HCEC 1CT (cell line): ENCODE measurements at regions not wholly inside any gene's neighbourhood (a gene's known extent, or its start where the extent isn't known, plus 50 kb on each side); places are given as distances from the start of the nearest gene placed in this dataset.

ENCODE experiments used
- DNase-seq: peaks from one replicate; pipeline ENCODE4 v3.0.0-alpha.2; 2017

GRCh38 chr17:55632893-55633292 lies 89.8 kb downstream of the TMEM100 start:
- DNase-seq = no peak

DNA sequence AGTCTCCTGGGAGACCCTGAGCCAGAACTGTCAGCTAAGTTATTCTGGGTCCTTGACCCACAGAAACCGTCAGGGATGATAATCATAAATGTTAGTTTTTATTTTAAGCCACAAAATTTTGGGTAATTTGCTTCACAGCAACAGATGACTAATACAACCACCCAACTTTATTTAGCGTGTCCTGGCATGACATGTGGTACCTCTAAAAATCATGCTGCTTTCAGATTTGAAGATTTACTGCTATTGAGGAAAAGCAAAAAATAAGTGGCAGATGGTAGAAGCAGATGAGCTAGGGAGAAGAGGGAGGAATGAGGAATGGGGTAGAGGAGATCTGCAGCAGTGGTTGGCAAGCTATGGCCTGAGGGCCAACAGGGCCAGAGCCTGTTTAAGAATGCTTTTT lies 90.4 kb downstream of the TMEM100 start:
- DNase-seq = no peak

- DNase-seq = no peak
These were observed 92.7 kb downstream of the TMEM100 start for GRCh38 chr17:55629995-55630394.

DNA sequence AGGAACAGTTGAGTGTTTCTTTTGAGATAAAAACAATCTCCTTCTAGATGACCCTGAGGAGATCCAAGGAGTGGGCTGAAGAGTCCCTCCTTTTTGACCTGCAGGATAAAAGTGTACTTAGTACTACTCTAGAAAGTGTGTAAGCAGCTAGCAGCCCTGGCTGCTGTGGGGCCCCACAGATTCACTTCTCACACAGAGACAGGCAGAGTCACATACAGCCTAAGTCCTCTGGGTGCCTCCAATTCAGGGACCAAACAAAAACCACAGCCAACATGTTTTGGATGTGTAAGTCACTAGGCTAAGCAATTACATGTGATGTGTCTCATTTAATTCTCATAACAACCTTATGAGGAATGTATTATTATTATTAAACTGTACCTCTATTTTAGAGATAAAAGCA lies 97.1 kb downstream of the TMEM100 start:
- DNase-seq = no peak

DNA sequence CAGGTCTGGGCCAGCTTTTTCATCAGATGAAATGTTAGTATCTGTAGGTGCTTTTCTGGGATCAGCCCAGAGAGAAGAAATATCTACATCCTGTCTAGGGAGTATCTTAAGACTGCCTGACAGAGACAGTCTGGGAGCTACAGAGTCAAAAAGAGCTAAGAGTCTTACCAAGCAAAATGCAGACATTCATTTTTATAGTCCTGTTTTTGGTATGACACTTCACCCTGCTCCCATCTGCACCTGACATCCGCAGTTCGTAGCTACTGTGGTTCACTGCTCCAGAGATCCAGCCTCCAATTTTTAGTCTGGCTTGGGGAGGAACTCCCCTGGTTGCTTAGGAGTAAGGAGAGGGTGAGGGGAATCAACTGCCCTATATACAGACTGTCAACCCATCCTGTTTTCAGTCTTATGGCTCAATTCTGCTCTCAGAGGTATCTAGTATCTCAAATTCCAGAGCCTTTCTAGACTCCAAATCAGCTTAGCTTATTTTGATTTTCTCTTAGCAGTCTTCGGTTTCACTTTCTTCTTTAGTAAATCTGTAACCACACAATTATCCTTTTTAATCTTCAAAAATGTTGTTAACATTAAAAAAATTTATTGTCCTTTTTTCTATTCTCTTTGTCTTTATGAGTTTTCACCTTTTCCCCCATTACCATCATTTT lies 97.8 kb downstream of the TMEM100 start:
- DNase-seq = no peak

GRCh38 chr17:55622547-55622946 lies 100.1 kb downstream of the TMEM100 start:
- DNase-seq = peak; percentile 6

DNA sequence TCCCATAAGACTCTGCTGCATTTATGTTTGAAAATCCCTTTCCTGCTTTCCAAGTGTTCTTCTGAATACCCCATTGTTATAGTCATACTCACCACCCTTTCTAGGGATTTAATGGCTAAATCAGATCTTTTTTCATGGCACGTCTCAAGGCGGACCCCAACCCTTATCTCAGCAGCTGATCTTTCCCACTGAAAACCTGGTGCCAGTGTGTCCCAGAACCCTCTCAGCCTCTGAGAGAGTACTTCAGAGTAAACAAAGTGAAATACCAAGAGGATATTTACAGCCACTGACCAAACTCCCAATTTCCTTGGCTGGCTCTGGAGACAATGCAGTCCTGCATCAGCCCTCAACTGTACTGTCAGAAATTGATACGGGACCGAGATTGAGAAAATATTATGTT lies 101.7 kb downstream of the TMEM100 start:
- no peak for DNase-seq

GRCh38 chr17:55620023-55620422 lies 102.6 kb downstream of the TMEM100 start:
- DNase-seq = no peak

DNA sequence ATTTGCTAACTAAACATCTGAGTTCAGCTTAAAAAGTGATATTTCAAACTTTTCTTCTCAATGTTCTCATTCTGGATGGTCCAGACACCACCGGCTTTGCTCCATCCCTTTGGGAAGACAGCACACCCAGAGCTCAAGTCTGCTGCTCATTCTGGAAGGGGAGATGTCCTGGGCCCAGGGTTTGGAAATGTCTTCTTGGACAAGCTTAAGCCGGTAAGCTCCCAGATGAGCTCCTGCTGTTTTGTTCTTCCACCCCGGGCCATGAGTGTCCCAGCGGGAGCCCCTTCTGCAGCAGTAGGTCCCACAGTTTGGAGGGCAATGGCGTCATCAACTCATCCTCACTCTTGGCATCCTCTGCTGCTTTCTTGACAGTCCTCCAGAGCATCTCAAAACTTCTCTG lies 105.2 kb downstream of the TMEM100 start:
- DNase-seq = no peak

DNA sequence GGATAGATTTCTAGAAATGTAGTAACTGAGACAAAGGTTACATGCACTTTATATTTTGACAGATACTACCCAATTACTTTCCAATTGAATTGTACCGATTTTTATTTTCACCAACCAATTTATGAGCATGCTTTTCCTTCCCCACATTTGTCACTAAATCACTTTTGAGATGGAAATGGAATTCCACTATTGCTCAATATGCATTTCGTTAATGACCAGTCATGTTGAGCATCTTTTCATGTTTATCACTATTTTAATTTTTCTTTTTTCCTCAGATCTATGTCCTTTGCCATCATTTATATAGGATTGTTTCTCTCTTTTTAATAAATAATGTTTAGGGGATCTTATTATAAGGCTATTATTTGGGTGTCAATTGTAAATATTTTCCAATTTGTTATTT lies 102.8 kb upstream of the SMIM36 start:
- DNase-seq = no peak

DNA sequence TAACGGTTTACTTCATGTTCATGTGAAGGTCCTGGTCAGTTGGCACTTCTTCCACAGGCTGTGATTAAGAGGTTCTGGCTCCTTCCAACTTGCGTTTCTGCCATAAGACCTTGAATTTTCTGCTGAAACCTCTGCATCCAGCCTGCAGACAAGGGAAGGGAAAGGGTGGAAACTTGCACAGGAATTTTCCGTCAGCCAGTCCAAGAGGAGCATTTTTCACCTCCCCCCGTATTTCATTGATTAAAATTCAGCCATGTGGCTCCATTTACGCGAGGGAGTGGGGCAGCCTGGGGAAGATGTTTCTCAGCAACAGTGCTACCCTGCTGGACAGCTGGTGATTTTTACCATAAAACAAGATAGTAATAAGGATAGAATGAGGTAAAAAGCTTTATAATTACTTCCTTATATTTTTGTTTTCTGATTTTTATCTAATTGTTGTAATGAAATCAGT lies 101.5 kb upstream of the SMIM36 start:
- DNase-seq = no peak

DNA sequence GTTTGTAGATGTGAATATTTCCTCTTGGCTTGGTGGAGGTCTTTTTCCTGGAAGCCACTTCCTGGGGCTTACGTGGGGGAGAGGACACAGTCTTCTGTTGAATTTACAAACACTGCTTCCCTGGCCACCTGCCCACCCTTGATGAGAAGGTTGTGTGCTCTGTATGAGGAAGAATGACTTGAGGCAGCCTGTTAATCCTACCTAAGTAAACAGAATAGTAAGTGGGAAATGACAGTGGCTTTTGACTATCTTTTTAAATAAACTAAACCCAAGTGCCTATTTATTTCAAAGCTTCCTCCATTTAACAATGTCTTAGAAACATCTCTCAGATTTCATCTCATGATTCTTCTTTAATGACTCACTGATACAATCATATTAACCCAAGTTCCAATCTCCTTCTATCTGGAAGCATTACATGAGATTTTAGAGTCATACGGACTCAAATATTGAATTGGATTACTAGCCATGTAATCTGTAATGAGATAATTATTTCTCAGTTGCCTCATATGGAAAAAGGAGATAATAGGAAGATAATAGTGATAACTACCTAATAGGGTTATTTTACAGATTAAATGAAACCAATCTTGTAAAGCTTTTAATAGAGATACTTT lies 96.6 kb upstream of the SMIM36 start:
- DNase-seq = peak; percentile 82

DNA sequence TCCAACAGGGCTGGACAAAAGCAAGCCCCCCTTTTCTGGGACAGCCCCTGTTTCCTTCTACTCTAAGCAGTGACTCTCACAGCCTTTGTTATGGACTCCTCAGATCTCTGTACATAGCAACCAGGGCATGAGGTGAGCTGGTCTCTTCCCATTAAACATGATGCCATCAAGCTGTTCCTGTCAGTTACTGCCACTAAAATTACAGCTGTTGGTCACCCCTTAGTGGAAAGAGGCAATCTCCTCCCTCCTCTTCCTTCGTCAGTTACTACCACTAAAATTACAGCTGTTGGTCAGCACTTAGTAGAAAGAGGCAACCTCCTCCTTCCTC lies 95.2 kb upstream of the SMIM36 start:
- no peak for DNase-seq

GRCh38 chr17:55605705-55606487 lies 94.6 kb upstream of the SMIM36 start:
- DNase-seq = no peak

DNA sequence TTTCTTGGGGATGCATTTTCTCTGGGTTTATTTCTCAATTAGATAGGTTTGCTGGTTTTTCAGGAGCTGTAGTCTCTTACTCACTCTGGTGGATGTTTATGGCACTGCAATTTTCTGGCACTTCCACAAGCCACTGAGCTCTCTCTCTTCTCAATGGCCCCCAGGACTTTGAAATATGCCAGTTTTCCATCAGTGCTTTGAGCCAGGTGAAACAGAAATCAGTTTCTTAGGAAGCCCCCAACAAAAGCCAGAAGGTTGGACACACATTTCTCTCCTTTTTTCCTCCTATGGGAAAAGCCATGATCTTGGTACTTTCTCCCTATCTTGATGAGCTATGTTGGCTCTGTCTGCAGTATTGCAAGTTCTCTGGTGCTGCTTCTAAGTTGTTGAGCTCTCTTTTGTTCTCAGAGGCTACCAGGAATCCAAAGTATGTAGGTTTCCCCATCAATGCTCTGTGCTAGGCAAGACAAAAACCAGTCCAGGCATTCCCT lies 90.7 kb upstream of the SMIM36 start:
- DNase-seq = peak; percentile 50

DNA sequence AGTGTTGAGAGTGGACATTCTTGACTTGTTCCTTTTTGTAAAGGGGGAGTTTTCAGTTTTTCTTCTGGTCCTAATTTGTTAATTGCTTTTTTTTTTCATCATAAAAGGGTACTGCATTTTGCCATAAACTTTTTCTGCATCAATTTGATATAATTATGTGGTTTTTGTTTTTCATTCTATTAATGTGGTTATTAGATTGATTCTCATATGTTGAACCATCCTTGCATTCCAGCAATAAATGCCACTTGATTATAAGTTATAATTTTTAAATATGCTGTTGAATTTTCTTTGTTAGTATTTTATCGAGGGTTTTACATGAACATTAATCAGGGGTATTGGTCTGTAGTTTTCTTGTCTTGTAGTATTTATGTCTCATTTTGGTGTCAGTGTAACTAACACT lies 87.2 kb upstream of the SMIM36 start:
- no peak for DNase-seq

- peak; percentile 65 for DNase-seq
These were observed 77.4 kb upstream of the SMIM36 start for GRCh38 chr17:55588446-55589242.

- peak; percentile 32 for DNase-seq
These were observed 76.4 kb upstream of the SMIM36 start for GRCh38 chr17:55587608-55588139.

- no peak for DNase-seq
These were observed 74.4 kb upstream of the SMIM36 start for GRCh38 chr17:55585629-55586028.

GRCh38 chr17:55584861-55585260 lies 73.6 kb upstream of the SMIM36 start:
- no peak for DNase-seq

GRCh38 chr17:55584055-55584685 lies 72.9 kb upstream of the SMIM36 start:
- peak; percentile 56 for DNase-seq

- DNase-seq = no peak
These were observed 71.6 kb upstream of the SMIM36 start for GRCh38 chr17:55582897-55583296.
